ENCODE measurements at regions not wholly inside any gene's neighbourhood (a gene's known extent, or its start where the extent isn't known, plus 50 kb on each side); places are given as distances from the start of the nearest gene placed in this dataset.

- H3K27me3 ChIP-seq (ENCODE audit: low read length), result no peaks in the 10 kb centered on the region
- H4K20me1 ChIP-seq (ENCODE audit: low read length), result no peaks in the 10 kb centered on the region
- ATAC-seq, result peak; percentile 34
- H3K27ac ChIP-seq (ENCODE audit: low read length), result peak overlapping the region; percentile 27
- H3K9ac ChIP-seq (ENCODE audit: low read length), result 0 out of 2 replicates have a peak overlapping the region, but pooled peaks have one; percentile 6
- no peaks in the 10 kb centered on the region for H3K9me3 ChIP-seq (ENCODE audit: low read length)
- H3K4me3 ChIP-seq (ENCODE audit: low read length), result peak overlapping the region; percentile 59
- ChIA-PET CTCF (interaction anchor here (0.7 kb wide), 1 partner anchor 91 kb away, joined by 5 read pairs; no protein-coding TSS in a partner anchor), POLR2A (ENCODE audit: unreplicated experiment) (no interaction called here)
- H3K4me2 ChIP-seq (ENCODE audit: low read length), result peak overlapping the region; percentile 81
- H3K36me3 ChIP-seq (ENCODE audit: low read depth, low read length), result no peaks in the 10 kb centered on the region
- TF ChIP-seq EZH2 (IDR thresholded peaks at IDR 0.05; ENCODE audit: low read length, unreplicated experiment), result no peak
- TF ChIP-seq, protein P1, sequence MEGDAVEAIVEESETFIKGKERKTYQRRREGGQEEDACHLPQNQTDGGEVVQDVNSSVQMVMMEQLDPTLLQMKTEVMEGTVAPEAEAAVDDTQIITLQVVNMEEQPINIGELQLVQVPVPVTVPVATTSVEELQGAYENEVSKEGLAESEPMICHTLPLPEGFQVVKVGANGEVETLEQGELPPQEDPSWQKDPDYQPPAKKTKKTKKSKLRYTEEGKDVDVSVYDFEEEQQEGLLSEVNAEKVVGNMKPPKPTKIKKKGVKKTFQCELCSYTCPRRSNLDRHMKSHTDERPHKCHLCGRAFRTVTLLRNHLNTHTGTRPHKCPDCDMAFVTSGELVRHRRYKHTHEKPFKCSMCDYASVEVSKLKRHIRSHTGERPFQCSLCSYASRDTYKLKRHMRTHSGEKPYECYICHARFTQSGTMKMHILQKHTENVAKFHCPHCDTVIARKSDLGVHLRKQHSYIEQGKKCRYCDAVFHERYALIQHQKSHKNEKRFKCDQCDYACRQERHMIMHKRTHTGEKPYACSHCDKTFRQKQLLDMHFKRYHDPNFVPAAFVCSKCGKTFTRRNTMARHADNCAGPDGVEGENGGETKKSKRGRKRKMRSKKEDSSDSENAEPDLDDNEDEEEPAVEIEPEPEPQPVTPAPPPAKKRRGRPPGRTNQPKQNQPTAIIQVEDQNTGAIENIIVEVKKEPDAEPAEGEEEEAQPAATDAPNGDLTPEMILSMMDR (conservative IDR thresholded peaks at IDR 0.05; ENCODE audit: low read depth, low read length), result no peak
- TF ChIP-seq EZH2phosphoT487 (IDR thresholded peaks at IDR 0.05; ENCODE audit: borderline replicate concordance, low read length), result no peak
- intact Hi-C loops (cut with micrococcal nuclease), result loop anchor here (2.0 kb wide), 2 partner anchors 67 to 69 kb away; no protein-coding TSS in a partner anchor
- H3F3A ChIP-seq (ENCODE audit: low read length, unreplicated experiment), result no peaks in the 10 kb centered on the region
- H2AFZ ChIP-seq (ENCODE audit: low read length), result peak overlapping the region; percentile 80
- peaks cover 35% of the 10 kb centered on the region for H3K4me1 ChIP-seq (ENCODE audit: insufficient read depth, low read length)
- no peaks in the 10 kb centered on the region for H3K79me2 ChIP-seq (ENCODE audit: low read length)
- BruUV-seq (replicated peaks), result no TSS peak
- DNase-seq, result peak; percentile 11
- H3K9me2 ChIP-seq (replicated peaks; ENCODE audit: low read length), result no peaks in the 10 kb centered on the region
These were observed 101.1 kb upstream of the NCK2 start for GRCh38 chr2:105643405-105644173.

- Histone ChIP-seq H2AFZ (ENCODE audit: low read length) (no peak overlapping the region), H3K9ac (ENCODE audit: low read length) (no peak overlapping the region), H3K9me2 (replicated peaks; ENCODE audit: low read length) (no peaks in the 10 kb centered on the region), H3K9me3 (ENCODE audit: low read length) (no peaks in the 10 kb centered on the region), H3K27me3 (ENCODE audit: low read length) (no peaks in the 10 kb centered on the region), H3K36me3 (ENCODE audit: low read depth, low read length) (no peaks in the 10 kb centered on the region), H3K4me2 (ENCODE audit: low read length) (no peak overlapping the region), H3F3A (ENCODE audit: low read length, unreplicated experiment) (no peaks in the 10 kb centered on the region), H3K27ac (ENCODE audit: low read length) (no peak overlapping the region), H3K4me1 (ENCODE audit: insufficient read depth, low read length) (peaks cover 35% of the 10 kb centered on the region), H4K20me1 (ENCODE audit: low read length) (no peaks in the 10 kb centered on the region), H3K4me3 (ENCODE audit: low read length) (no peak overlapping the region), H3K79me2 (ENCODE audit: low read length) (no peaks in the 10 kb centered on the region)
- DNase-seq, result no peak
- POLR2A ChIA-PET (ENCODE audit: unreplicated experiment), result no interaction called here
- TF ChIP-seq EZH2 (IDR thresholded peaks at IDR 0.05; ENCODE audit: low read length, unreplicated experiment) (no peak), EZH2phosphoT487 (IDR thresholded peaks at IDR 0.05; ENCODE audit: borderline replicate concordance, low read length) (no peak)
- TF ChIP-seq, protein P1 (conservative IDR thresholded peaks at IDR 0.05; ENCODE audit: low read depth, low read length), result no peak
- intact Hi-C loops (cut with micrococcal nuclease), result no loop called here
- no peak for ATAC-seq
- no TSS peak for BruUV-seq (replicated peaks)
- CTCF ChIA-PET, result no interaction called here
These were observed 103.3 kb upstream of the NCK2 start for GRCh38 chr2:105641389-105641811.

- no peaks in the 10 kb centered on the region for H3K9me2 ChIP-seq (replicated peaks; ENCODE audit: low read length)
- H3K4me3 ChIP-seq (ENCODE audit: low read length), result no peak overlapping the region
- no peak overlapping the region for H3K27ac ChIP-seq (ENCODE audit: low read length)
- no peaks in the 10 kb centered on the region for H3K27me3 ChIP-seq (ENCODE audit: low read length)
- BruUV-seq (replicated peaks), result no TSS peak
- ChIA-PET POLR2A (ENCODE audit: unreplicated experiment) (no interaction called here), CTCF (no interaction called here)
- no peaks in the 10 kb centered on the region for H3K36me3 ChIP-seq (ENCODE audit: low read depth, low read length)
- H3F3A ChIP-seq (ENCODE audit: low read length, unreplicated experiment), result no peaks in the 10 kb centered on the region
- TF ChIP-seq EZH2phosphoT487 (IDR thresholded peaks at IDR 0.05; ENCODE audit: borderline replicate concordance, low read length), result no peak
- TF ChIP-seq EZH2 (IDR thresholded peaks at IDR 0.05; ENCODE audit: low read length, unreplicated experiment), result no peak
- TF ChIP-seq, protein P1 (conservative IDR thresholded peaks at IDR 0.05; ENCODE audit: low read depth, low read length), result no peak
- H3K4me1 ChIP-seq (ENCODE audit: insufficient read depth, low read length), result peaks cover 24% of the 10 kb centered on the region
- no peak overlapping the region for H3K9ac ChIP-seq (ENCODE audit: low read length)
- no peaks in the 10 kb centered on the region for H3K79me2 ChIP-seq (ENCODE audit: low read length)
- H3K4me2 ChIP-seq (ENCODE audit: low read length), result no peak overlapping the region
- no peaks in the 10 kb centered on the region for H3K9me3 ChIP-seq (ENCODE audit: low read length)
- no peaks in the 10 kb centered on the region for H4K20me1 ChIP-seq (ENCODE audit: low read length)
- no peak overlapping the region for H2AFZ ChIP-seq (ENCODE audit: low read length)
- intact Hi-C loops (cut with micrococcal nuclease), result no loop called here
- no peak for DNase-seq
- no peak for ATAC-seq
These were observed 104.5 kb upstream of the NCK2 start for GRCh38 chr2:105640246-105640645.

Data from PC-3 (cell line).